Stimulated activated naive CD4-positive, alpha-beta T cell treated with Interleukin-2 at 50 U/mL for 16 hours (primary cell): ENCODE measurements at regions not wholly inside any gene's neighbourhood (a gene's known extent, or its start where the extent isn't known, plus 50 kb on each side); places are given as distances from the start of the nearest gene placed in this dataset.

Experiments used
- DNase-seq: peaks from one replicate; lab custom pipeline; 2025; lab: John Stamatoyannopoulos, UW

- no peak for DNase-seq
Observed at GRCh38 chr1:209063767-209064659, 519.5 kb upstream of the CAMK1G start.

GRCh38 chr1:209064850-209065706 lies 518.4 kb upstream of the CAMK1G start:
- no peak for DNase-seq

GRCh38 chr1:209072481-209072880 lies 511.0 kb upstream of the CAMK1G start:
- no peak for DNase-seq

- DNase-seq = no peak
Observed at GRCh38 chr1:209073879-209074278, 509.6 kb upstream of the CAMK1G start.

DNA sequence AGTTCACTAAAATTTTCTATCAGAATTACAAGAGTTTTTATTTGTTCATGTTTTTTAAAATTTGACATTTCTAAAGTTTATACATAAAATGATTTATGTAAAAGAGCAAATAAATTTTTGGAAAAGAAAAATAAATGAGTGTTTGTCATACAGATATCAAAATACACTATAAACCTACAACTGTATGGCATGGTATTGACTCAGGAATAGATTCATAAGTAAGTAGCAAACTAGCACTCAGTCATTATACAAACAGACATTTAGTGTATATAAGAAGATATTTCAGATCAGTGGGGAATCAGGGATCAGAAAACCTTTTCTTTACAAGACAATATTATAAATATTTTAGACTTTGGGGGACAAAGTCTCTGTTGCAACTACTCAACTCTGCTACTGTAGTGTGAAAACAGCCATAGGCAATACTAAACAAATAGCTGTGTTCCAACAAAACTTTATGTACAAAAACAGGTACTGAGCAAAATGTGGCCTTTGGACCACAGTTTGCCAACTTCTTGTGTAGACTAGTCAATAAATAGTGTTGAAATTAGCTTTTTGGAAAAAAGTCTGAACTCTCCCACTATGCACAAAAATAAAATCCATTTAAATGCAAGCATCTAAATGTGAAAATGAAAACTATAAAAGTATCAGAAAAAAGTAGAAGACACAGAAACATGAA lies 508.8 kb upstream of the CAMK1G start:
- DNase-seq = no peak

DNA sequence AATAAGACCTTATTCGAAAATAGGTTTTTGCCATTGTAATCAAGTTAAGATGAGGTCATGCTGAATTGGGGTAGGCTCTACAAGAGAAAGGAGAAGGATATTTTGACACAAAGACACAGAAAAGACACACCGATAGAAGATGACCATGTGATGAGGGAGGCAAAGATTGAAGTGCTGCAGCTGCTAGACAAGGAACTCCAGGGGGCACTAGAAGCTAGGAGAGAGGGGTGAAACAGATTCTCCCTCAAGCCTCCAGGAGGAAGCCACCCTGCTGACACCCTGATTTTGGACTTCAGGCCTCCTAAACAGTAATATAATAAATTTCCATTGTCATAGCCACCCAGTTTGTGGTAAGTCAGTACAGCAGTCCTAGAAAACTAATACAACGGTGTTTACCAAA lies 506.8 kb upstream of the CAMK1G start:
- no peak for DNase-seq

GRCh38 chr1:209080170-209080781 lies 503.2 kb upstream of the CAMK1G start:
- no peak for DNase-seq

DNA sequence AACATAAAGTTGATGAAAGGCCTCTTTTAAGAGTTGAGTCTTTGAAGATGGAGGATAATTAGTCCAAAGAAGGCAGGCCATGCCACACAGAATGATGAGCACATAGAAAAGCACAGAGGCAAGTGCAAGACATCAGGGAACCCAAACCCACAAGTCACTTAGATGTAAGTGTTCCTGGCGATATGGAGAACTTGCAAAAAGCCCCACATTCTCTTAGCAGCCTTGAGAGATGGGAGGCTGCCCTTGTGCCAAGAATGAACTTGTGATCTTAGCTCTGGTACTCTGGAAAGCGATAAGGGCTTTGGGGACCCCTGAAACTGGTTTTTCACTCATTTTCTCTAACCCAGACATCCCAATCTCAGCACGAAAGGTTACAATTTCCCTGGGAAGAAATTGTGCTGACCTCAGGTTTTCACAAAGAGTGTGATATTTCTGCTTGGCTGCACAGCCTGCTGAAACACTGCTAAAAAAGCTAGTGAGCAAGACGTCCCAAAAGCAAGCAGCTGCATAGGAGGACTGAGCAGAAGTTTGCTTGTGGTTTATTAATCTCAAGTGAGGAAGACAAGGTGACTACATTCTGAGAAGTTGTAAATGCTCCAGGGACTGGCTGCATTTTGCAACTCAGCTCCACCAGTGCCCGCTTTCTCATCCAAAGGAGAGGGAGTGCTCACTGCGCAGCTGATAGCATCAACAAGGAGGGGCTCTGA lies 496.9 kb upstream of the CAMK1G start:
- no peak for DNase-seq

GRCh38 chr1:209094384-209094783 lies 489.1 kb upstream of the CAMK1G start:
- no peak for DNase-seq

- no peak for DNase-seq
Observed at GRCh38 chr1:209095627-209096595, 487.6 kb upstream of the CAMK1G start.

GRCh38 chr1:209100460-209100859 lies 483.1 kb upstream of the CAMK1G start:
- DNase-seq = no peak

DNA sequence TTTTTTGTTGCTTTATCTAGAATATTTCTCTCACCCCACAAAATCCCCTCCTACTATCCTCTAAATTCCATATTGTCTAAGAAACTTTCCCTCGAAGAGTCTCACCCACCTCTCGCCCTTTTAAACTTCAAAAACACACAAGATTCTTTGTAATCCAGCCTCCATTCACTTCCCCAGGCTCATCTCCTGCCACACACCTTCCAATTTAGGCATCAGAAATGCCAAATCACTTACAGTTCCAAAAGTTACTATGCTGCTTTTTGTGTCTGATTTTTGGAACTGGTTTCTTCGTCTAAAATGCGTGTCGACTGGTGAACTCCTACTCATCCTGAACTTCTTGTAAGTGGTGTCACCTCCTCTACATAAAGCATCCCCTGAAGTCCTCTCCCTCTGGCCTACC lies 482.4 kb upstream of the CAMK1G start:
- DNase-seq = no peak

- DNase-seq = no peak
Observed at GRCh38 chr1:209102120-209102519, 481.4 kb upstream of the CAMK1G start.

DNA sequence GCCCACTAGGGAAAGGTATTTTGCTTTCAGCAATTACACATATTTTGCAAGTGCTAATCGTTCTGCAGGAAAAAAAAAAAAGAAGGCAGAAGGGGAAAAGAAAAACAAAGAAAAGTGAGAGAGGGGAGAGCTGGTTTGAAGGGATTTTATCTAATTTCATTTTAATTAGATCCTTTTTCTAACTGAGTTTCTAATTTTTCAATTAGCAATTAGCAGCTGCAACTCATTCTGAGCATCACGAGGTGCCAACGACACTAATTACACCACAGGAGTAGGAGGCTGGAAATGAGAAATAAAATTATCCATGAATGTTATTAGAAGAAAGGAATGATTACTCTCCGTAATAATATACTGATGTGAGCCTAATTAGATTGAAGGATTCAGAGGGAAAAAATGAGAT lies 481.0 kb upstream of the CAMK1G start:
- DNase-seq = no peak

GRCh38 chr1:209103092-209103491 lies 480.4 kb upstream of the CAMK1G start:
- no peak for DNase-seq

DNA sequence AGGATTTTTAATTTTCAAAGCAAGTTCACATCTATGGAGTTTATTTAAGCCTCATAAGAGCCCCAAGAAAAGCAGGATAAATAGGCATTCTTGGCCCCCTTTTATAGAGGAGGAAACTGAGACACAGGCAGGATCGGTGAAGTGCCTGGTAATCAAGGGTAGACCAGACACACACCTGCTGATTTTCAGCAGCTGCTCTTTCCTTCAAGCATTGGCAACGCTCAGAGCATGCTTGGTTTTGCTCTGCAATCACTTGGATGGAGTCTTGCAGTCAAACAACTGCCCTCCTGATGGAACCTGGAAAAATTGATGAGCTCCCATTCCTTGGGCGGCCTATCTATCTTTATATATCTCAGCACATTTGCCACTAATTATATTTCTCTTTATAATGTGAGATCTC lies 478.9 kb upstream of the CAMK1G start:
- DNase-seq = no peak

- no peak for DNase-seq
Observed at GRCh38 chr1:209105701-209106100, 477.8 kb upstream of the CAMK1G start.

GRCh38 chr1:209106237-209106741 lies 477.2 kb upstream of the CAMK1G start:
- no peak for DNase-seq

DNA sequence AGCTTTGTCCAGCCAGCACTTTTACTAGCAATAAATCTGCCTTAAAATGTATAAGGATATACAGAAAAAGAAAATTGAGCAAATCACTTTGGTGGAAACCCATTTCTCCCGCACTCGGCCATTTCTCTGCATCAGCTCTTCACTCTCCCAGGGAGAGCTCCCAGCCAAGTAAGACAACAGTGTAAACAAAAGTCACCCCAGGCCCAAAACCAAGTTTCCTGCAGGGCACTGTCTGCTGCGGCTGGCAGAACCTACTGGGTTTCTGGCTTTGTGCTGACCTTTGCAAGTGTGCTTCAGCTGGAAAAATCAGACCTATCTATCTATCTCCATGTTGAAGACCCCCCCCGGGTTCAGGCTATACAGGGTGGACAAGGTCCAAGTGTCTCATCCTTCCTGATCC lies 476.7 kb upstream of the CAMK1G start:
- no peak for DNase-seq

DNA sequence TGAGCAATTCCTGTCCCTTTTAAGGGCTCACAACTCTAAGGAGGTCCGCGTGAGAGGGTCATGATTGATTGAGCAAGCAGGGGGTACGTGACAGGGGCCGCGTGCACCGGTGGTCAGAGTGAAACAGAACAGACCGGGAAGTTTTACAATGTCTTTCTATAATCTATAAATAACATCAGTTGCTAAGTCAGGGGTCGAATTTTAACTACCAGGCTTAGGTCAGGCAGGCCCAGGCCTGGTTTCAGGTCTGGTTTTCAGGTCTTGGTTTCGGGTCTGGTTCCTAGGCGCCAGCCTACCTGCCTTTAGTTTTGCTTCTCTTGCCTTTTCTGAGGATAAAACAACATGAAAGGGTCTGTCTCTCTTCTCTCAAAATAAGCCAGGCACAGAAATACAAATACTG lies 476.0 kb upstream of the CAMK1G start:
- no peak for DNase-seq
